SK-N-SH (cell line): ENCODE measurements at regions not wholly inside any gene's neighbourhood (a gene's known extent, or its start where the extent isn't known, plus 50 kb on each side); places are given as distances from the start of the nearest gene placed in this dataset.

Source experiments
- CTCF ChIA-PET: fragments of 300-600, 350-600 bp; formaldehyde crosslinking; extraction: SDS; loops from one replicate; lab custom pipeline; 2021; lab: Yijun Ruan, JAX
- POLR2A ChIA-PET: fragments of 350-600 bp; sonication (Branson Sonifier 250); formaldehyde crosslinking; extraction: SDS; loops from one replicate; lab custom pipeline; 2020; ENCODE audit warnings: antibody characterized with exemption, inconsistent platforms; lab: Yijun Ruan, JAX
- DNase-seq: peaks from one replicate; pipeline ENCODE4 v3.0.0; 2012
- H2AFZ ChIP-seq: fragments of 200-600 bp; sonication (generic); 2 replicates; pipeline ENCODE4 v1.8.1; 2016; ENCODE audit warnings: antibody characterized with exemption, mild to moderate bottlenecking, low read depth
- H3F3A ChIP-seq: fragments of 200-600 bp; sonication (generic); replicated peaks from 2 replicates; pipeline ENCODE3; 2016; ENCODE audit warnings: antibody characterized with exemption, mild to moderate bottlenecking; ENCODE audit not compliant: insufficient read depth
- H3K27ac ChIP-seq, 2 experiments: fragments of 200-500 bp in 1 of 2; fragments of 200-600 bp in 1 of 2; sonication (Bioruptor generic) in 1 of 2; sonication (generic), shearing (Covaris generic) in 1 of 2; 2 replicates each; pipeline versions ENCODE4 v1.5.1 to v1.6.1; 2014 to 2016; ENCODE audit warnings: low read depth in 2 of 2, inconsistent platforms in 1 of 2, low read length in 1 of 2, mild to moderate bottlenecking in 1 of 2, mixed read lengths in 1 of 2
- H3K27me3 ChIP-seq: fragments of 200-600 bp; sonication (generic), shearing (Covaris generic); 2 replicates; pipeline ENCODE4 v1.6.1; 2016; ENCODE audit warnings: mixed run types; ENCODE audit not compliant: insufficient read depth
- H3K36me3 ChIP-seq, 2 experiments: fragments of 200-500 bp in 1 of 2; fragments of 200-600 bp in 1 of 2; sonication (Bioruptor generic) in 1 of 2; sonication (generic) in 1 of 2; replicated peaks in 1 of 2; 2 replicates each; pipeline versions ENCODE3 to v1.5.1; 2014 to 2016; ENCODE audit warnings: low read length in 1 of 2, mild to moderate bottlenecking in 1 of 2; ENCODE audit not compliant: insufficient read depth in 2 of 2, control insufficient read depth in 1 of 2
- H3K4me1 ChIP-seq, 2 experiments: fragments of 200-500 bp in 1 of 2; fragments of 200-600 bp in 1 of 2; sonication (Bioruptor generic) in 1 of 2; sonication (generic), shearing (Covaris generic) in 1 of 2; 2 replicates each; pipeline versions ENCODE4 v1.5.1 to v1.6.1; 2014 to 2016; ENCODE audit warnings: low read depth in 1 of 2, low read length in 1 of 2, mixed run types in 1 of 2; ENCODE audit not compliant: insufficient read depth in 2 of 2, control insufficient read depth in 1 of 2
- H3K4me2 ChIP-seq: fragments of 200-600 bp; sonication (generic), shearing (Covaris generic); 2 replicates; pipeline ENCODE4 v1.6.1; 2017; ENCODE audit warnings: mixed run types
- H3K4me3 ChIP-seq, 2 experiments: fragments of 200-500 bp in 1 of 2; fragments of 200-600 bp in 1 of 2; sonication (Bioruptor generic) in 1 of 2; sonication (generic), shearing (Covaris generic) in 1 of 2; 2 replicates each; pipeline versions ENCODE4 v1.5.1 to v1.8.1; 2014 to 2016; ENCODE audit warnings: low read depth in 2 of 2, inconsistent platforms in 1 of 2, low read length in 1 of 2, mild to moderate bottlenecking in 1 of 2, mixed read lengths in 1 of 2, moderate library complexity in 1 of 2
- H3K79me2 ChIP-seq: fragments of 200-600 bp; sonication (generic); 2 replicates; pipeline ENCODE4 v1.8.1; 2017; ENCODE audit warnings: mild to moderate bottlenecking; ENCODE audit not compliant: insufficient read depth
- H3K9ac ChIP-seq: fragments of 200-600 bp; sonication (generic); 2 replicates; pipeline ENCODE4 v1.6.1; 2017; ENCODE audit warnings: mixed run types
- H3K9me2 ChIP-seq: fragments of 200-600 bp; sonication (generic); 2 replicates; pipeline ENCODE4 v1.6.1; 2017; ENCODE audit warnings: mixed run types
- H3K9me3 ChIP-seq: fragments of 200-600 bp; sonication (generic); 2 replicates; pipeline ENCODE4 v1.6.1; 2017; ENCODE audit warnings: mixed run types, mild to moderate bottlenecking, moderate library complexity
- H4K20me1 ChIP-seq: fragments of 200-600 bp; sonication (generic); 2 replicates; pipeline ENCODE4 v1.6.1; 2017; ENCODE audit warnings: mild to moderate bottlenecking, mixed run types; ENCODE audit not compliant: insufficient read depth
- CHD2 ChIP-seq: fragments of 150-350 bp; IDR thresholded peaks from 2 replicates; pipeline ENCODE4 v1.6.1; 2018; ENCODE audit warnings: low read length; ENCODE audit not compliant: partially characterized antibody
- ELF1 ChIP-seq: IDR thresholded peaks from 2 replicates; pipeline ENCODE4 v1.4.0; 2012
- FOSL2 ChIP-seq: IDR thresholded peaks from 2 replicates; pipeline ENCODE4 v1.4.0; 2012; ENCODE audit warnings: low read depth, mild to moderate bottlenecking, moderate library complexity, borderline replicate concordance
- GABPA ChIP-seq: IDR thresholded peaks from 2 replicates; pipeline ENCODE4 v1.4.0; 2012; ENCODE audit warnings: low read depth, mild to moderate bottlenecking
- GATA2 ChIP-seq: sonication (generic); formaldehyde crosslinking; IDR thresholded peaks from 2 replicates; pipeline ENCODE4 v1.5.0; 2020; ENCODE audit warnings: mild to moderate bottlenecking, missing genetic modification reagents
- MEF2A ChIP-seq: IDR thresholded peaks from 2 replicates; pipeline ENCODE4 v1.4.0; 2012; ENCODE audit warnings: low read depth, borderline replicate concordance
- MXI1 ChIP-seq: IDR thresholded peaks from 2 replicates; pipeline ENCODE4 v1.6.1; 2012; ENCODE audit warnings: mild to moderate bottlenecking, low read depth, low read length, improper control_type of control experiment
- RAD21 ChIP-seq: IDR thresholded peaks from 2 replicates; pipeline ENCODE4 v1.6.1; 2012; ENCODE audit warnings: mild to moderate bottlenecking, low read length
- SMC3 ChIP-seq: IDR thresholded peaks from 2 replicates; pipeline ENCODE4 v1.6.1; 2012; ENCODE audit warnings: low read depth, low read length, improper control_type of control experiment
- TEAD4 ChIP-seq: IDR thresholded peaks from 2 replicates; pipeline ENCODE4 v1.4.0; 2012; ENCODE audit warnings: mild to moderate bottlenecking, borderline replicate concordance; ENCODE audit not compliant: insufficient read depth
- WGBS: methylation state at CpG from one replicate; pipeline ENCODE4 v1.1.6; 2017; ENCODE audit warnings: low lambda C conversion rate; 5-methylcytosine and 5-hydroxymethylcytosine counted together
- TF ChIP-seq, protein P1 (sequence below): IDR thresholded peaks from 2 replicates; pipeline ENCODE4 v1.4.0; 2012; ENCODE audit warnings: low read depth
- TF ChIP-seq, protein P2 (sequence below): IDR thresholded peaks from 2 replicates; pipeline ENCODE4 v1.4.0; 2012; ENCODE audit warnings: low read depth, borderline replicate concordance
- TF ChIP-seq, protein P3 (sequence below): fragments of 150-350 bp; IDR thresholded peaks from 2 replicates; pipeline ENCODE4 v1.6.1; 2017; ENCODE audit warnings: antibody characterized with exemption, low read length, low read depth, borderline replicate concordance
- TF ChIP-seq, protein P4 (sequence below): IDR thresholded peaks from 2 replicates; pipeline ENCODE4 v1.6.1; 2012; ENCODE audit warnings: mild to moderate bottlenecking, low read depth, low read length, moderate library complexity

DNA sequence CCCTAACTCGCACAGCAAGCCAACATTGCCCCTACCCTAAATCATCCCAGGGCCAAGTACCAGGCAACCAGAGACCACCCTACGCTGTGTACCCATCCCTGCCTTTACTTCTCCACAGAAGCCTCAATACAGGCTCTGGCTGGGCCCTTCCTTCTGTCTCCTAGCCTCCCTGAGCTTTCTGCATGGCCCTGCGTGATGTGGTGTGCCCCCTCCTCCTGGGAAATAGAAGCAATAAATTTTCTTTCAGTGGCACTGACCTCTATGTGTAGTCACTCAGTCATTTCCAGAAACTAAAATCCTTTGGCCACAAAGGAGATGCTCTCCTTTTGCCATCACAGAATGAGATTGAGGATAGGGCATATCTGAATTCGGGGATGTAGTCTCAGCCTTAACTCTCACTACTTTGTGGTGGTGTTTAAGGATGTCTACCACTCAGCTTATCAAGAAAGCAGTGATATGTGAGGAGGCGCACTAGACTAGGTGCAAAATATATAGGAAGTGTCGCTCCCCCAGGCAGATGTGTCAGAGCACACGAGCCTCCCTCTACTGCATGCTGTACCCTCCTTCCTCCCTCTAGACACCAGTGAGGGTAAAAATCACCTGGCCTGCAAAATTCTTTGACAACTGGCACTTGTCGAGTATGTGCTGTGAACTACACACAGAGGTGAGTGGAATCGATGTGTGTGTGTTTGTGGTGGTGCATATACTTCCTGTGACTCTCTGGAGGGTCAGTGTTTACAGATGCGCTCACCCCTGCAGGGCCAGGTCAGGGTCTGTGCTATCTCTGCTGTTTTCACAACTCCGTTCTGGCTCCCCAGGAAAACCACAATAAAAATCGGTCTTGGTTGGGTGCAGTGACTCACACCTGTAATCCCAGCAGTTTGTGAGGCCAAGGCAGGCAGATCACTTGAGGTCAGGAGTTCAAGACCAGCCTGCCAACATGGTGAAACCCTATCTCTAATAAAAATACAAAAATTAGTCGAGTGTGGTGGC, 825.9 kb upstream of the IGFBP3 start:
- Histone ChIP-seq H3K4me2 (no peak overlapping the region), H3K4me3 (no peak overlapping the region), H4K20me1 (no peaks in the 10 kb centered on the region), H3K9ac (no peak overlapping the region), H3K4me1 (peaks cover 15 to 22% of the 10 kb centered on the region in 2 experiments), H2AFZ (no peak overlapping the region), H3K27ac (no peak overlapping the region), H3K36me3 (no peaks in the 10 kb centered on the region), H3K9me2 (no peaks in the 10 kb centered on the region), H3F3A (peaks cover 14% of the 10 kb centered on the region), H3K79me2 (no peaks in the 10 kb centered on the region), H3K27me3 (no peaks in the 10 kb centered on the region), H3K9me3 (no peaks in the 10 kb centered on the region)
- WGBS, result 79% methylated on average over 13 of the region's 13 CpGs
- no peak for TF ChIP-seq CHD2
- no peak for TF ChIP-seq MXI1
- no peak for TF ChIP-seq GABPA
- no peak for TF ChIP-seq GATA2 (CRISPR knock-in tag)
- TF ChIP-seq, protein P1, sequence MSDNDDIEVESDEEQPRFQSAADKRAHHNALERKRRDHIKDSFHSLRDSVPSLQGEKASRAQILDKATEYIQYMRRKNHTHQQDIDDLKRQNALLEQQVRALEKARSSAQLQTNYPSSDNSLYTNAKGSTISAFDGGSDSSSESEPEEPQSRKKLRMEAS, result no peak
- TF ChIP-seq MEF2A, result no peak
- TF ChIP-seq, protein P2, sequence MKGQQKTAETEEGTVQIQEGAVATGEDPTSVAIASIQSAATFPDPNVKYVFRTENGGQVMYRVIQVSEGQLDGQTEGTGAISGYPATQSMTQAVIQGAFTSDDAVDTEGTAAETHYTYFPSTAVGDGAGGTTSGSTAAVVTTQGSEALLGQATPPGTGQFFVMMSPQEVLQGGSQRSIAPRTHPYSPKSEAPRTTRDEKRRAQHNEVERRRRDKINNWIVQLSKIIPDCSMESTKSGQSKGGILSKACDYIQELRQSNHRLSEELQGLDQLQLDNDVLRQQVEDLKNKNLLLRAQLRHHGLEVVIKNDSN, result no peak
- TF ChIP-seq TEAD4, result no peak
- TF ChIP-seq RAD21, result no peak
- no peak for TF ChIP-seq ELF1
- TF ChIP-seq, protein P3, sequence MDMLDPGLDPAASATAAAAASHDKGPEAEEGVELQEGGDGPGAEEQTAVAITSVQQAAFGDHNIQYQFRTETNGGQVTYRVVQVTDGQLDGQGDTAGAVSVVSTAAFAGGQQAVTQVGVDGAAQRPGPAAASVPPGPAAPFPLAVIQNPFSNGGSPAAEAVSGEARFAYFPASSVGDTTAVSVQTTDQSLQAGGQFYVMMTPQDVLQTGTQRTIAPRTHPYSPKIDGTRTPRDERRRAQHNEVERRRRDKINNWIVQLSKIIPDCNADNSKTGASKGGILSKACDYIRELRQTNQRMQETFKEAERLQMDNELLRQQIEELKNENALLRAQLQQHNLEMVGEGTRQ, result no peak
- TF ChIP-seq FOSL2, result no peak
- no peak for TF ChIP-seq SMC3
- TF ChIP-seq, protein P4, sequence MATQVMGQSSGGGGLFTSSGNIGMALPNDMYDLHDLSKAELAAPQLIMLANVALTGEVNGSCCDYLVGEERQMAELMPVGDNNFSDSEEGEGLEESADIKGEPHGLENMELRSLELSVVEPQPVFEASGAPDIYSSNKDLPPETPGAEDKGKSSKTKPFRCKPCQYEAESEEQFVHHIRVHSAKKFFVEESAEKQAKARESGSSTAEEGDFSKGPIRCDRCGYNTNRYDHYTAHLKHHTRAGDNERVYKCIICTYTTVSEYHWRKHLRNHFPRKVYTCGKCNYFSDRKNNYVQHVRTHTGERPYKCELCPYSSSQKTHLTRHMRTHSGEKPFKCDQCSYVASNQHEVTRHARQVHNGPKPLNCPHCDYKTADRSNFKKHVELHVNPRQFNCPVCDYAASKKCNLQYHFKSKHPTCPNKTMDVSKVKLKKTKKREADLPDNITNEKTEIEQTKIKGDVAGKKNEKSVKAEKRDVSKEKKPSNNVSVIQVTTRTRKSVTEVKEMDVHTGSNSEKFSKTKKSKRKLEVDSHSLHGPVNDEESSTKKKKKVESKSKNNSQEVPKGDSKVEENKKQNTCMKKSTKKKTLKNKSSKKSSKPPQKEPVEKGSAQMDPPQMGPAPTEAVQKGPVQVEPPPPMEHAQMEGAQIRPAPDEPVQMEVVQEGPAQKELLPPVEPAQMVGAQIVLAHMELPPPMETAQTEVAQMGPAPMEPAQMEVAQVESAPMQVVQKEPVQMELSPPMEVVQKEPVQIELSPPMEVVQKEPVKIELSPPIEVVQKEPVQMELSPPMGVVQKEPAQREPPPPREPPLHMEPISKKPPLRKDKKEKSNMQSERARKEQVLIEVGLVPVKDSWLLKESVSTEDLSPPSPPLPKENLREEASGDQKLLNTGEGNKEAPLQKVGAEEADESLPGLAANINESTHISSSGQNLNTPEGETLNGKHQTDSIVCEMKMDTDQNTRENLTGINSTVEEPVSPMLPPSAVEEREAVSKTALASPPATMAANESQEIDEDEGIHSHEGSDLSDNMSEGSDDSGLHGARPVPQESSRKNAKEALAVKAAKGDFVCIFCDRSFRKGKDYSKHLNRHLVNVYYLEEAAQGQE, result no peak
- DNase-seq, result no peak
- ChIA-PET CTCF (no interaction called here), POLR2A (no interaction called here)
